DND-41 (cell line): ENCODE measurements at regions not wholly inside any gene's neighbourhood (a gene's known extent, or its start where the extent isn't known, plus 50 kb on each side); places are given as distances from the start of the nearest gene placed in this dataset.

Source experiments
- ATAC-seq: fragments of 200-7000 bp; cut with Tn5 transposase; 3 replicates; pipeline ENCODE4 v1.9.1; 2021; ENCODE audit warnings: low read depth; ENCODE audit not compliant: insufficient read depth
- DNase-seq: peaks from one replicate; pipeline ENCODE4 v3.0.0-alpha.2; 2020
- H2AFZ ChIP-seq: 2 replicates; pipeline ENCODE4 v1.6.0; 2012; ENCODE audit warnings: low read depth, low read length
- H3K27ac ChIP-seq: 2 replicates; pipeline ENCODE4 v1.5.1; 2012; ENCODE audit warnings: low read length, inconsistent platforms
- H3K27me3 ChIP-seq: fragments of 200-600 bp; sonication (generic); 2 replicates; pipeline ENCODE4 v1.6.0; 2012; ENCODE audit warnings: low read length, mild to moderate bottlenecking, inconsistent platforms; ENCODE audit not compliant: insufficient read depth, poor library complexity
- H3K36me3 ChIP-seq: 2 replicates; pipeline ENCODE4 v1.5.1; 2012; ENCODE audit warnings: low read length, inconsistent platforms; ENCODE audit not compliant: insufficient read depth
- H3K4me1 ChIP-seq: 2 replicates; pipeline ENCODE4 v1.5.1; 2012; ENCODE audit warnings: mild to moderate bottlenecking, low read length; ENCODE audit not compliant: insufficient read depth
- H3K4me2 ChIP-seq: 2 replicates; pipeline ENCODE4 v1.6.0; 2012; ENCODE audit warnings: mild to moderate bottlenecking, moderate library complexity, low read length, inconsistent platforms; ENCODE audit not compliant: insufficient read depth
- H3K4me3 ChIP-seq, 2 experiments: fragments of 200-600 bp in 1 of 2; shearing (Covaris generic) in 1 of 2; 2 replicates each; pipeline ENCODE4 v1.5.1; 2012 to 2016; ENCODE audit warnings: inconsistent platforms in 2 of 2, low read length in 2 of 2, mild to moderate bottlenecking in 2 of 2, low read depth in 1 of 2, moderate library complexity in 1 of 2
- H3K79me2 ChIP-seq: 2 replicates; pipeline ENCODE4 v1.6.0; 2012; ENCODE audit warnings: low read length, inconsistent platforms; ENCODE audit not compliant: insufficient read depth
- H3K9ac ChIP-seq: 2 replicates; pipeline ENCODE4 v1.6.0; 2012; ENCODE audit warnings: low read depth, mild to moderate bottlenecking, inconsistent platforms, low read length, moderate library complexity
- H3K9me3 ChIP-seq: 2 replicates; pipeline ENCODE4 v1.5.1; 2012; ENCODE audit warnings: low read length, moderate library complexity, mild to moderate bottlenecking, inconsistent platforms; ENCODE audit not compliant: insufficient read depth, severe bottlenecking
- H4K20me1 ChIP-seq: 2 replicates; pipeline ENCODE4 v1.6.0; 2012; ENCODE audit warnings: low read length; ENCODE audit not compliant: insufficient read depth
- CTCF ChIP-seq: IDR thresholded peaks from 2 replicates; pipeline ENCODE4 v1.5.1; 2012; ENCODE audit warnings: borderline replicate concordance, low read length, moderate library complexity, mild to moderate bottlenecking; ENCODE audit not compliant: poor library complexity, severe bottlenecking; ENCODE audit errors: extremely low read depth
- EZH2 ChIP-seq: IDR thresholded peaks from 3 replicates; pipeline ENCODE4 v1.6.1; 2012; ENCODE audit warnings: borderline replicate concordance, low read depth, mild to moderate bottlenecking, moderate library complexity, low read length, inconsistent platforms; ENCODE audit not compliant: severe bottlenecking

GRCh38 chrX:20427173-20427770 lies 160.6 kb upstream of the RPS6KA3 start:
- Histone ChIP-seq H3K4me3 (no peak overlapping the region), H3K4me2 (no peak overlapping the region), H2AFZ (no peak overlapping the region), H3K36me3 (no peaks in the 10 kb centered on the region), H3K27me3 (no peaks in the 10 kb centered on the region), H3K9me3 (no peaks in the 10 kb centered on the region), H3K9ac (no peak overlapping the region), H3K79me2 (no peaks in the 10 kb centered on the region), H4K20me1 (no peaks in the 10 kb centered on the region), H3K4me1 (no peaks in the 10 kb centered on the region), H3K27ac (no peak overlapping the region)
- ATAC-seq (no peak), DNase-seq (no peak)
- no peak for TF ChIP-seq EZH2
- TF ChIP-seq CTCF, result no peak

- no peak overlapping the region for H3K4me3 ChIP-seq
- DNase-seq (no peak), ATAC-seq (no peak)
- H2AFZ ChIP-seq, result no peak overlapping the region
- no peak overlapping the region for H3K4me2 ChIP-seq
- no peaks in the 10 kb centered on the region for H3K36me3 ChIP-seq
- peaks cover 24% of the 10 kb centered on the region for H3K4me1 ChIP-seq
- no peaks in the 10 kb centered on the region for H3K27me3 ChIP-seq
- no peaks in the 10 kb centered on the region for H3K9me3 ChIP-seq
- TF ChIP-seq CTCF, result no peak
- no peak for TF ChIP-seq EZH2
- H3K79me2 ChIP-seq, result no peaks in the 10 kb centered on the region
- no peaks in the 10 kb centered on the region for H4K20me1 ChIP-seq
- no peak overlapping the region for H3K9ac ChIP-seq
- no peak overlapping the region for H3K27ac ChIP-seq
Measured at GRCh38 chrX:20421697-20422096, 155.0 kb upstream of the RPS6KA3 start.

DNA sequence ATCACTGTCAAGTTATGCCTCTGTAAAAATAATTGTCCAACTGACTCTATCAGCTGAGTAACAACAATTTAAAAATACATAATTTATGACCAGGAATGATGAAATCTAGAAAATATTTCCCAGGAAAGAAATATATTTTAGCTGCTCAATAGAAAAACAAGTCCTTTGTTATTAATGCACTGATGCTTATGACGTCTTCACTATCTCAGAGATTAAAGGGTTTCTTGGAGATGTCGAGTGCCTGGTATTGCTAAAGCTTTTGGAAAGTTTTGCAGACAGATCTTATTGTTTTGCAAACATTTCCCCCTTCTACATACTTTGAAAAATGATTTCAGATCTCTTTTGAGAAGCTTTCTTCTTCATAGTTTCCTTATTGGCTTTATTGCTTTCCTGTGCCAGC lies 154.6 kb upstream of the RPS6KA3 start:
- Histone ChIP-seq H3K4me3 (no peak overlapping the region), H3K79me2 (no peaks in the 10 kb centered on the region), H3K4me1 (peaks cover 24% of the 10 kb centered on the region), H3K9ac (no peak overlapping the region), H3K27ac (no peak overlapping the region), H3K4me2 (no peak overlapping the region), H2AFZ (no peak overlapping the region), H4K20me1 (no peaks in the 10 kb centered on the region), H3K36me3 (no peaks in the 10 kb centered on the region), H3K27me3 (no peaks in the 10 kb centered on the region), H3K9me3 (no peaks in the 10 kb centered on the region)
- no peak for ATAC-seq
- no peak for TF ChIP-seq EZH2
- TF ChIP-seq CTCF, result no peak
- DNase-seq, result no peak

GRCh38 chrX:20420058-20420457 lies 153.3 kb upstream of the RPS6KA3 start:
- Histone ChIP-seq H4K20me1 (no peaks in the 10 kb centered on the region), H3K27me3 (no peaks in the 10 kb centered on the region), H3K4me2 (no peak overlapping the region), H2AFZ (no peak overlapping the region), H3K4me1 (peaks cover 24% of the 10 kb centered on the region), H3K9ac (no peak overlapping the region), H3K27ac (no peak overlapping the region), H3K9me3 (no peaks in the 10 kb centered on the region), H3K79me2 (no peaks in the 10 kb centered on the region), H3K36me3 (no peaks in the 10 kb centered on the region), H3K4me3 (no peak overlapping the region)
- TF ChIP-seq CTCF (no peak), EZH2 (no peak)
- ATAC-seq, result no peak
- DNase-seq, result no peak
